HG02588 (cell line): ENCODE measurements at regions not wholly inside any gene's neighbourhood (a gene's known extent, or its start where the extent isn't known, plus 50 kb on each side); places are given as distances from the start of the nearest gene placed in this dataset.
A peak's percentile ranks its signal among the peaks of the same experiment; 100 is the strongest.

Experiments used
- ATAC-seq: cut with Tn5 transposase; IDR thresholded peaks from one replicate; pipeline ENCODE4 v1.9.1; 2021; ENCODE audit warnings: mild to moderate bottlenecking, moderate library complexity; ENCODE audit not compliant: unreplicated experiment

DNA sequence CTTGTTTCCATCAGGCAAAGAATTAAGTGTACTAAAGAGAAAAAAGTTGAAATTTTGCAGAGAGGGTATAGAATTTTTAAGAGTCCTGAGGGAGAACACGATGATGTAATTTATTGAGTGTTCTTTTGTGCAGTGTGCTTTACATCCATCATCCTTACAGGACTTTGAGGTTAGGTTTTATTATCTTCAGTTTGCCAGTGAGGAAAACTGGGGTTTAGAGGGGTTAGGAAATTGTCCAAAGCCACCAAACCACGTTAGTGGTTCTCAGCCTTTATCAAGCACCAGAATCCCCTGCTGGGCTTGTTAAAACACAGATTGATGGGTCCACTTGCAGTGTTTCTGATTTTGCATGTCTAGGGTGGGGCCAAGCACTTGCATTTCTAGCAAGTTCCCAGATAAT, 277.5 kb downstream of the KCNS3 start:
- no peak for ATAC-seq

DNA sequence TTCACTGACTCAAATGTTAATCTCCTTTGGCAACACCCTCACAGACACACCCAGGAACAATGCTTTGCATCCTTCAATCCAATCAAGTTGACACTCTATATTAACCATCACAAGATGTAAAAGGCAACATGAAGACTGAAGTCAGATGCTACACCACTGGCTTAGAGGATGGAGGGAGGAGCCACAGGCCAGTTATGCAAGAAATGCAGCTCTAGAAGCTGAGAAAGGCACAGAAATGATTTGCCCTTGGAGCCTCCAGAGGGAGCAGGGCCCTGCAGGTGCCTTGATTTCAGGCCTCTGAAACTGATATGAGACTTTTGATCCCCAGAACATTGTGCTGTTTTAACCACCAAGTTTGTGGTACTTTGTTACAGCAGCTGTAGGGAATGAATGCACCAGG, 276.3 kb downstream of the KCNS3 start:
- ATAC-seq, result no peak

DNA sequence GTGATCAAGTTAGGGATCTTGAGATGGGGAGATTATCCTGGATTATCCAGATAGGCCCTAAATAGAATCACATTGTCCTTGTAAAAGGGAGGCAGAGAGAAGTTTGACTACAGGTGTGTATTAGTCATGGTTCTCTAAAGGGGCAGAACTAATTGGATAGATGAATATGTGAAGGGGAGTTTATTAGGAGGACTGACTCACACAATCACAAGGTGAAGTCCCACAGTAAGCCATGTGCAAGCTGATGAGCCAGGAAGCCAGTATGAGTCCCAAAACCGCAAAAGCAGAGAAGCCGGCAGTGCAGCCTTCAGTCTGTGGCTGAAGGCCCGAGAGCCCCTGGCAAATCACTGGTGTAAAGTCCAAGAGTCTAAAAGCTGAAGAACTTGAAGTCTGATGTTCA, 275.8 kb downstream of the KCNS3 start:
- ATAC-seq, result no peak

DNA sequence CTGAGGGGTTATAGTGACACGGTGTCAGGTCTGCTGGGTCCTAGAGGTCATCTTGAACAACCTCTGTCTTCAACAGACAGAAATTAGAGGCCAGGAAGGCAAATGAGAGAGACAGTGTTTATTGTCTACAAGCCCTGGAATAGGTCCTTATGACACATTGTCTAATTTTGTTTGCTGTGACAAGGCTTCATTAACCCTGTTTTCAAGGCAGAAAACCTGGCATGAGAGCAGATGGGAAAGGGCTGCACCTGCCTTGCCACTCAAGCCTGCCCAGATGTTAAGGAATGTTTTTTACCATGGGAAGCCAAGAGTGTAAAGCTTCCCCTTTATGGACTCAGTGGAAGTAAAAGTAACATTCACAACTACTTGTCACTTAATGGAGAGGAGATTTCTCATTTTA, 275.3 kb downstream of the KCNS3 start:
- no peak for ATAC-seq

DNA sequence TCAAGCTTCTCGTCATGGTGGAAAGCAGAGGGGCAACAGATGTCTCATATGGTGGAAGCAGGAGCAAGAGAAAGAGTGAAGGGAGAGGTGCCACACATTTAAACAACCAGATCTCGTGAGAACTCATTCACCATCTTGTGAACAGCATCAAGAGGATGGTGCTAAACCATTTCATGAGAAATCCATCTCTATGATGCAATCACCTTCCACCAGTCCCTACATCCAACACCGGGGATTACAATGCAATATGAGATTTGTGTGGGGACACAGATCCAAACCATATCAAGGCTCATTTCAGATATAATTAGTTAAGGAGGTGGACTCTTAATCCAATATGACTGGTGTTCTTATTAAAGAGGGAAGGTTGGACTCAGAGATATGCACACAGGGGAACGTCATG, 272.8 kb downstream of the KCNS3 start:
- no peak for ATAC-seq

DNA sequence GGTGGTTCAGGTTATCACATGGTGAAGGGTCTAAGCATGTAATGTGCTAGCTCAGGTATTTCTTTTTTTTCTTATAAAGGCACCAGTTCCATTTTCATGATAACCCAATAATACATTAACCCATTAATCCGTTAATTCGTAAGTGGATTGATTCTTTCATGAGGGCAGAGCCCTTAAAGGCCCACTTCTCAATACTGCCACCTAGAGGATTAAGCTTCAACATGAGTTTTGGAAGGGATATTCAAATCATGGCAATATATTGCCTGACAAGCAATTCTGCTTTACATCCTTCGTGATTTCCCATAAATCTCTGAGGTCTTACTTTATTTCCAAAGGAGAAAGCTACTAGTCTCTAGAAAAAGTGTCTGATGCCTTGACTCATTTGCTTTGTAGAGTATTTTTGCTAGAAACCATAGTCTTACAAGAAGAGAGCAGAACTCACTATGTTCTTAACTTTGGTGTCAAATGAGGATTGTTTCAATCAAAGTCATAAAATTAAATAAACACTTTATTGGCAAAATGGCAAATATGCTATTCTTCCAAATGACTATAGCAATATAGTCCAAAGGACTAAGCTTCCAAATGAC, 271.3 kb downstream of the KCNS3 start:
- ATAC-seq, result no peak

DNA sequence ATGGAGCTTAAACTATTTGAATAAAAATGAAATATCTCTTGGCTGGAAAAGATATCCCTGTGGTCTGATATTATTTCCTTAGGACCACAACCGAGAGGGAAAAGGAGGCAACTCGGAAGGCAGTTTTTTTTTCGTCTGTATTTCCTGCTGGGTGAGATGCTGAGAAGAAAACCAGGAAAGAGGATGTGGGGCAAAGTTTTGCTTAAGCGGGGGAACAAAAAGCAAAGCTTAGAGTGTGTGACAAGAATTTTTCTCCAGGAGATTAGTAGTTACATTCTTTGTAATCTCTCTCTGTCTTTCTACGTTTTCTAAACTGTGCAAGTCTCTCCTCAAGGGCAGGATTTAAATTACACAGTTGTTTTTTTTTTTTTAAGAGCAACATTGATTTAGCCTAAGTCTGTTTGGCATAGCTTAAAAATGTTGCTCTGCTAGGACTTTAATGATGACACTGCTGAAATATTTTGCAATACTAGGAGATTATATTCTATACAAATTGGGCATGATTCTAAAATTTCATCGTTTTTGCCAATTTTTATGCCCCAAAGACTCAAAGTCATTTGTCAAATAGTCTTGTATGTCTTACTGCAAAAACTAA, 258.5 kb downstream of the KCNS3 start:
- ATAC-seq, result no peak

DNA sequence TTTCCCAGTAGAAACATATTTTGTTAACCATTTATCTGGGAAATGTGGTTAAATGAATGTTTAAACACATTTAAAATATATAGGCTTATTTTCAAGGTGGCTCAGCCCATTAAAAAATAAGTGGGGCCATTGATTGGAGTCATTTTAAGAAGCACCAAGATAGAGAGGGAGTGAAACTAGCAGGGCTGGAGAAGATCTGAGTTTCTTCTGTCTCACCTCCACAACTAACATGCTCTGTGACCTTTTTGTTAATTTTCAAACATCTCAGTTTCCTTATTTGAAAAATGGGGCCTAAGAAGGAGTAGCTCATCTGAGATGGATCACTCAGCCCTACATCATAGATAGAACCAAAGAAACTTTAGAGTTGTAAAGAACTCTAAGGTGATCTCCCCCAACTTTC, 254.8 kb downstream of the KCNS3 start:
- ATAC-seq, result no peak

DNA sequence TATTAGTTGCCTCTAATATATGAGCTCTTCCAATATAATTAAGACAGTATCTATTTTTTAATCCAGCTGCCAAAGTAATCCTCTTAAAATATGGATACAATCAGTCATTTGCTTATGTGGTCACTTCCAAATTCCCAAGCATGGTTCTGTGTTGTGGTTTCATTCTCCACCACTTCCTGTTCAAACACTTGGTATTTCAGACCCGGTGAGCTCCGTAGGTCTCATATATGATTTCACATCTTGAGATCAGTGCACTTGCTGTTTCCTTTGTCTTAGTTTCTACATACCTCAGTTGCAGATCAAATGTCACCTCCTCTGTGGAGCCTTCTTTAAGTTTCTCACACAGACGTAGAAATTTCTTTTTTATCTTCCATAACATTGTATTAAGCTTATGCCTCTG, 254.2 kb downstream of the KCNS3 start:
- ATAC-seq, result no peak

DNA sequence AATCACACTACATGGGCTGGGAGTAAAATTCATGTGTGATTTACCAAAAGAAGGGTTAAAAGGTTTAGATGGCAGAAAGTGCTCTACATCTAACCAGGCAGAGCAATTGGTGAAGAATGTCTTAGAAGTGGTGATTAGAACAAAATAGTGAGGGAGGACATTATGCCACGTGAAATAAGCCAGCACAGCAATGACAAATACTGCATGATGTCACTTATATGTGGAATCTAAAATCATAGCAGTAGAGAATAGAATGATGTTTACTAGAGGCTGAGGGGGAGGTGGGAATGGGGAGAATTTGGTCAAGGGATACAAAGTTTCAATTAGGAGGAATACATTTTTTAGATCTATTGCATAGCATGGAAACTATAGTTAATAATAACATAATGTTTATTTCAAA, 253.3 kb downstream of the KCNS3 start:
- no peak for ATAC-seq

DNA sequence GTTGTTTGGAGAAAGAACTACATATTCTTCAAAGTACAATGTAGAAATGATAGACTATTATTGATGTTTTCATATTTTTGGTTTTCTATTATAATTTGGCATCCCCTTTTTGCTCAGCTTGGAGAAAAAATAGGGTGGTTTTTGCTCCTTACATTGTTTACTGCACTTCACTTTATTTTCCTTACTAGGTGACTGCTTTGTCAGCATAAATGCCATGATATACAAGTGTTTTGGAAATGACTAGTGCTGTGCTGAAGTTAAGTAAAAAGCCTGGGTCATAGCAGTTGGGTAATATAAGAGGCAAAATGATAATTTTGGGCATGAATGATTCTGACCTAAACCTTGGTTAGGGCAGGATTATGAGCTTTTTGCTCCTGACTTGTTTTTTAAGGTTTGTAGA, 250.9 kb downstream of the KCNS3 start:
- no peak for ATAC-seq

DNA sequence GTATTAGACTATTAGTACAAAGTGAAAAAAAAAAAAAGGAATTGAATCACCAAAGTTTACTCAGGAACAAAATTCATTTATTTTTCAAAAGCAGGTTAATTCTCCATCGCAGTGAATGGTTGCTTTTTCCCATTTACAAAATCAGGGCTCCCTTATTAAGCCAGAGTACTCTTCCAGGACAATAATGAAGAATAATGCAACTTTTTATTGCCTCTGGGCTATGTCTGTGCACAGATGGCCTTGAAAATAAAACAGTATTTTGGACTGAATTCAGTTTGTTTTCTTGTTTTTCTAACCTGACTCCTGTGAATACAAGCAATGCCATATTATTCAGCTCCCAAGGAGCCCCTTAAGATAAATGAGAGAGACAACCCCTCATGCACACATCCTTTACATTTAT, 246.8 kb downstream of the KCNS3 start:
- ATAC-seq, result no peak

DNA sequence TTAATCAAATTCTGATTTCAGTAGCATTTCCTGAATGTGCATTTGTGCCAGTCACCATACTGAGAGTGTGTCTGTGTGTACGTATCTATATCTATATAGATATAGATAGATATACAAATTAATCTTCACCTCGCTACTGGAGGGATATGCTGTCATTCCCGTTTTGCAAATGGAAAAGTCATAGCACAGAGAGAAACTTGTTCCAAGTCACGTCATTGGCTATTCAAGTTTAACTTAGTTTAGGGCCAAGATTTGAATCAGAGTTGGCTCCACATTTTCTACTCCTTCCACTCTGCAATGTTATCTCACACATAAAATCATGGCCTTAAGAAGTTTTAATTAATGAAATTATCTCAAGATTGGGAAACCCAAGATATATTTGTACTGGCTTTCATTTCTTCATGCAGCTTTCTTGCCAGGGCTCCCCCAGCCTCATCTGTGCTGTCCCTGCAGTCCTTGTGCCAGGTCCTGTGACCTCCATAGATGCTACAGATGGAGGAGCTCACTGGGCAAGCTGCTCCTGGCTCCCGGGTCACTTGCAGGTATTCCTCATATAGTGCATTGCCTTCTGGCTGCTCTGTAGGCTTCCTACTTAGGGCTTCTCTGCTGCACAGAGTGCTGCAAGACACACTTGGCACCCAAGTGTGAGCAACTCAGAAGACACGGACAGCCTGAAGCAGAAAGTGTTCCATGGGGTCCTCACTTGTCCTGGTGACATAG, 245.8 kb downstream of the KCNS3 start:
- no peak for ATAC-seq

DNA sequence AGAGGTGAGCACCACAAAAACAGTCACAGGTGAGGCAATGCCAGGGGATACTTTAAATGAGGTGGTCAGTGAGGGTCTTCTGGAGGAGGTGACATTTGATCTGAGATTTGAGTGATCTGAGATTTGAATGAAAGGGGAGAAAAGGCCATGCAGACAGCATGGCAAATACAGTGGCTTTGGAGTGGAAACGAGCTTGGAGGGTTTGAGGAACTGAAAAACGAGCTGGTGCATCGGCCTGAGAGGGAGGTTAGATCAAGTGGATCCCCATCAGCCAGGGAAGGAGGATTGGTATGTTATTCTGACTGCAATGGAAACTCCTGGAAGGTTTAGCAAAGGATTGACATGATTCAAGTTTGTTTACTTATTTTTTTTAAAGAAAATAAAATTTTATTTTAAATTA, 245.1 kb downstream of the KCNS3 start:
- ATAC-seq, result peak; percentile 42

DNA sequence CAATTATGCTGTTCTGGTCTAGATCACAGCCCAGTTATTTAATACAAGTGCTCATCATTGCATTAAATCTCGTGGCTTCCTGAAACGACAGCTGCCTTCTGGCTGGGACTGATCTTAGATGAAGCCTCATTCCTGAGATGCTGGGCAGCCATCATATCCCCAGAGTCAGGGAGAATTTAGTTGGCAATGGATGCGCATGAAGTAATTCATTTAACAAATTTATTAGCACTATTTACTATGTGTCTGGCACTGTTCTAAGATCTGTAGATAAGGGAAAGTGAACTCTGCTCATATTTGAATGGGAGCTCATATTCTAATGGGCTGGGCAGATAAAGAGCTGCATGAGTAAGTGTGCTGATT, 244.7 kb downstream of the KCNS3 start:
- ATAC-seq, result no peak

DNA sequence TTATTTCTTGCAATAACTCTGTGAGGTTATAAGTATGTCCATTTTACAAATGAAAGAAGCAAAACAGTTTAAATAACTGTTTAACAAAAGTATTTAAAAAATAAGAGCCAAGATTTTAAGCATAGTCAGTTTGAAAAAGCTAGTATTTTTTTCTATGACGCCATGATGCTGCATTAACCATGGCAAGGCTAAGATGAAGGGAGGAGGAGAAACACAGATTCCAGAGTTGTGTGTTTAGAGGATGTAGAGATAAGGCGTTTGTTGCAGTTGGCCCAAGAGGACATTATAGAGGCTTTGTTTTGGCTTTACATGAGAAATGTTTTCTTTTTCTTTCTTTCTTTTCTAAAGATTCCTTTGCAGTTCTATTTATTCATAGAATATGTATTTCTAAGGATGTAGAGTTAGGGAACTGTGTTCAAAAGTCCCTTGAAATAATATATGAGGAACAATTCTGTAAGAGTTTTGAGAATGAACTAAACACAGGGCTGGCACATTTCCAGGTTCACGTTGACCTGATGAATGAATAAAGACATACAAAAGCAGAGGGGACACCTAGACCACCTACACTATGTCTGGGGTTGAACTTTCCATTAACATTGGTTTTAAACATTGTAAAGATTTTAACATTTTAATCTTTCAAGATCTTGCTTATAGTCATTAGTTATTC, 244.2 kb downstream of the KCNS3 start:
- ATAC-seq, result no peak

DNA sequence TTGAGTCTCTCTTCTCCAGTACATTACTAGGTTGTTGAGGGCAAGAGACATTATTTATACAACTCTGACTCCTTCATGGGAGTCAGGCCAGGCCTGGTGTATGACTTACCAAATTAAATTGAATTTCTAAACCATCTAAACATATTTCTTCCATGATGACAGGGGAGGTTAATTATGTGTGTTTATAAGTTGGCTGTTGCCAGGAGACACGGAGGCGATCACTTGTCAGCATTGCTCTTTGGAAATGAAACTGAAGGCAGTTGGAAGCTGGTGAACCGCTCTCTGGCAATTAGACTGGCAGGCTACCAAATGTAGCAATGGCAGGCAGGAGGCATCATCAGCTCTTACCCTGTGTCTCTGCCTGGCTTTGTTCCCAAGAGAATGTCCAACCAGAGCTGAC, 241.4 kb downstream of the KCNS3 start:
- no peak for ATAC-seq

DNA sequence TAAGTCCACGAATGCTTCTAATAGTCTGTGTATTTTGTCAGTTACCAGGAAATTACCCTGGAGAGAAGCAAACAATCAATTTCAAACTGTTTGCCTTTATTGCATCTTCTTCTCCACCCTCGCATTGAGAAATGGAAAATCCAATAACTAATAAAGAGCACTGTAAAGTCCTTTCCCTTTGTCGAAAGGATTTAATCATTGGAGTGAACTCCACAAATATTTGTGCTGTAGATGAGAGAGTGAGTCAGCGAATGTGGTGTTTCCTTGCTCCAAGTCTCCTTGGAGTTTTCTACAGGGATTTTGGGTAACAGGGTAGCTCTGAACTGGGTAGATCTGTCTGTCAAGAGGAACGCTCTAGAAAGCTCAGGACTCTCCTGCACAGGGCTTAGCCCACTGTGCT, 240.2 kb downstream of the KCNS3 start:
- no peak for ATAC-seq

DNA sequence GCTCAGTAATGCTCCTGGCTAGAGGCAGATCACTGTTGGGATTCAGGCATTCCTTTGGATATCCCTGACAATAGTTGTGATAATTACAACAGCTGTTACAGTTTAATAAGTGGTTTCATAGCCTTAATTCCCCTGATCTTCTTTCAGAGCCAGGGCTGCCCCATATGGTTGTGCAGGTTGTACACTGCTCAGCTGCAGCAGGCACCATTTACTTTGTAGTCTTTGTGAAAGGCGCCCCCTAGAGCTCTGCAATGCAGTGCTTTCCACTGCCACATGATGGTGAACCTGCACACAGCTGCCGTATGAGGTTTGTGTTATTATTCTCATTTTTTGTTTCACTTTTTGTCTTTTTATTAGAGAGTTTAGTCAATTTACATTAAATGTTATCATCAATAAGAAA, 239.1 kb downstream of the KCNS3 start:
- ATAC-seq, result no peak

DNA sequence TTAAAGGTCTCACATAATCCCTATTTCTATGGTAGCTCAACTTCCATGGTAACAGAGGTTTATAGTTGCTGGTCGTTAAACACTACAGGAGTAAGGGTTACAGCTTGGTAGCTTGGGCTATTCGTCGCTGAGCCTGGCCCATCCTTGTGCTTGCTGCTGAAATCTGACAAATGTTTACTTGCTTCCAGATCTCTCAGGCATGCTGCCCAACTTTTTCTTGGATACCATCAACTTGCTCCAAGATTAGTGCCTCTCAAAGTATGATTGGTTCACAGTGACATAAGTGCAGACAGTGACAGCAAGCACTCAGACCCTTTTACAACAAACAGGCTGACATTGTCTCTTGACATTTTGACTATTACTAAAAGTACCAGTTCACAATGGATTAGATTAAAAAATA, 231.8 kb downstream of the KCNS3 start:
- ATAC-seq, result no peak

DNA sequence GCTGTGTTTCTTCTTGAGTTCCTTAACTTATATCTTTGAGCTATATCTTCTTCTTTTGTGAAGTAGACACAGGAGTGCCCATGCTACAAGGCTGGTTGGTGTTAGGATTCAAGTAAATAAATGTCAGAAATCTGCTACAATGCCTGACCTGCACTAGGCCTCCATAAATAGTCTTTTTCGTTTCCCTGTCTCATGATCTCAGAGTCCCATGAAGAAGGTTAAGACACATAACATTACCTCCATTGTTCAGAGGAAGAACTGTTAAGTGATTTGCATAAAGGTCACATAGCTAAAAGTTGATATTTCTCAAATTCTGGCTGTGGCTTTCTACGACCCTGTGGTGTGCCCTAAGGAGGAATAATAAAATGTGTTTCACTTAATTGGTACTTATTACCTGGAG, 228.4 kb downstream of the KCNS3 start:
- ATAC-seq, result no peak

DNA sequence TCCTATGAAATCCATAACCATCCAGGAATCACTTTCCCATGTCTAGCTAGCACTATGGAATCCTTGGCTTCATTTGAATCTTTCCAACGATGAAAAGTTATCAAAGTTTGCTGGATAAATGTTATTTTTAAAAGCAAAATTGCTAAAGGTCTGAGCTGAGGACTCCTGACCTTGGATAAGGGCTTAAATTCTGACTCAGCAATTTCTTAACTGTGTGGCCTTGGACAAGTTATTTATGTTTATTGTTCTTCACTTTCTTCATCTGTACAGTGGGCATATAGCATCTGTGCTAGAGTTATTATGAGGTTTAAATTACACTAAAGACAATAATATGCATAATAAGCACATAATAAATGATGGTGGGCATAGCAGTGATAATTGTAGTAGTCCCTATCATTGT, 227.5 kb downstream of the KCNS3 start:
- ATAC-seq, result no peak
